ENCODE measurements at regions not wholly inside any gene's neighbourhood (a gene's known extent, or its start where the extent isn't known, plus 50 kb on each side); places are given as distances from the start of the nearest gene placed in this dataset.
"Not testable (repeated sequence)": the region's sequence is repeated elsewhere in the genome, so short reads cannot be mapped to it uniquely, and the experiment has no call there.

GRCh38 chr12:23141335-23141734 is 516.4 kb downstream of the ETNK1 start:
- Mint-ChIP-seq H3K27me3 (ENCODE audit: low read depth) (no peaks in the 10 kb centered on the region), H3K36me3 (ENCODE audit: low read depth) (peaks cover 3% of the 10 kb centered on the region), H3K9me3 (ENCODE audit: low read depth) (peaks cover 22% of the 10 kb centered on the region), H3K4me1 (ENCODE audit: low read depth) (peaks cover 19% of the 10 kb centered on the region), H3K27ac (ENCODE audit: unreplicated experiment) (no peak overlapping the region), H3K4me3 (ENCODE audit: unreplicated experiment) (no peak overlapping the region)
- DNase-seq (ENCODE audit: low spot score): no peak
- TF ChIP-seq CTCF (IDR thresholded peaks at IDR 0.05): no peak

- H3K9me3 Mint-ChIP-seq (ENCODE audit: low read depth): peaks cover 40% of the 10 kb centered on the region
- H3K4me3 Mint-ChIP-seq (ENCODE audit: unreplicated experiment); H3K27me3 Mint-ChIP-seq (ENCODE audit: low read depth); H3K36me3 Mint-ChIP-seq (ENCODE audit: low read depth); H3K27ac Mint-ChIP-seq (ENCODE audit: unreplicated experiment); H3K4me1 Mint-ChIP-seq (ENCODE audit: low read depth); DNase-seq (ENCODE audit: low spot score): not testable (repeated sequence)
Measured at GRCh38 chr12:23146070-23146469, 521.1 kb downstream of the ETNK1 start.

- no peak for TF ChIP-seq CTCF (IDR thresholded peaks at IDR 0.05)
- H3K27me3 Mint-ChIP-seq (ENCODE audit: low read depth): no peaks in the 10 kb centered on the region
- no peak overlapping the region for H3K4me3 Mint-ChIP-seq (ENCODE audit: unreplicated experiment)
- peaks cover 17% of the 10 kb centered on the region for H3K9me3 Mint-ChIP-seq (ENCODE audit: low read depth)
- H3K4me1 Mint-ChIP-seq (ENCODE audit: low read depth): no peaks in the 10 kb centered on the region
- no peak overlapping the region for H3K27ac Mint-ChIP-seq (ENCODE audit: unreplicated experiment)
- peaks cover 2% of the 10 kb centered on the region for H3K36me3 Mint-ChIP-seq (ENCODE audit: low read depth)
- DNase-seq (ENCODE audit: low spot score): no peak
Measured at GRCh38 chr12:23168459-23168858, 543.5 kb downstream of the ETNK1 start.

- Mint-ChIP-seq H3K9me3 (ENCODE audit: low read depth) (peaks cover 19% of the 10 kb centered on the region), H3K36me3 (ENCODE audit: low read depth) (peaks cover 2% of the 10 kb centered on the region), H3K27ac (ENCODE audit: unreplicated experiment) (no peak overlapping the region), H3K4me1 (ENCODE audit: low read depth) (no peaks in the 10 kb centered on the region), H3K4me3 (ENCODE audit: unreplicated experiment) (no peak overlapping the region), H3K27me3 (ENCODE audit: low read depth) (no peaks in the 10 kb centered on the region)
- DNase-seq (ENCODE audit: low spot score): no peak
- no peak for TF ChIP-seq CTCF (IDR thresholded peaks at IDR 0.05)
Measured at GRCh38 chr12:23169012-23169695, 544.2 kb downstream of the ETNK1 start.

GRCh38 chr12:23169696-23170013 is 544.7 kb downstream of the ETNK1 start:
- Mint-ChIP-seq H3K9me3 (ENCODE audit: low read depth) (peaks cover 17% of the 10 kb centered on the region), H3K27ac (ENCODE audit: unreplicated experiment) (no peak overlapping the region), H3K36me3 (ENCODE audit: low read depth) (peaks cover 2% of the 10 kb centered on the region), H3K27me3 (ENCODE audit: low read depth) (no peaks in the 10 kb centered on the region), H3K4me3 (ENCODE audit: unreplicated experiment) (no peak overlapping the region), H3K4me1 (ENCODE audit: low read depth) (no peaks in the 10 kb centered on the region)
- no peak for TF ChIP-seq CTCF (IDR thresholded peaks at IDR 0.05)
- DNase-seq (ENCODE audit: low spot score): no peak

- no peaks in the 10 kb centered on the region for H3K4me1 Mint-ChIP-seq (ENCODE audit: low read depth)
- no peak for DNase-seq (ENCODE audit: low spot score)
- no peaks in the 10 kb centered on the region for H3K27me3 Mint-ChIP-seq (ENCODE audit: low read depth)
- H3K27ac Mint-ChIP-seq (ENCODE audit: unreplicated experiment): no peak overlapping the region
- no peak overlapping the region for H3K4me3 Mint-ChIP-seq (ENCODE audit: unreplicated experiment)
- no peak for TF ChIP-seq CTCF (IDR thresholded peaks at IDR 0.05)
- peaks cover 8% of the 10 kb centered on the region for H3K9me3 Mint-ChIP-seq (ENCODE audit: low read depth)
- H3K36me3 Mint-ChIP-seq (ENCODE audit: low read depth): no peaks in the 10 kb centered on the region
Measured at GRCh38 chr12:23174917-23175316, 549.9 kb downstream of the ETNK1 start.

Measured in chondrocyte (in vitro differentiated cells).